ENCODE measurements at regions not wholly inside any gene's neighbourhood (a gene's known extent, or its start where the extent isn't known, plus 50 kb on each side); places are given as distances from the start of the nearest gene placed in this dataset.

DNA sequence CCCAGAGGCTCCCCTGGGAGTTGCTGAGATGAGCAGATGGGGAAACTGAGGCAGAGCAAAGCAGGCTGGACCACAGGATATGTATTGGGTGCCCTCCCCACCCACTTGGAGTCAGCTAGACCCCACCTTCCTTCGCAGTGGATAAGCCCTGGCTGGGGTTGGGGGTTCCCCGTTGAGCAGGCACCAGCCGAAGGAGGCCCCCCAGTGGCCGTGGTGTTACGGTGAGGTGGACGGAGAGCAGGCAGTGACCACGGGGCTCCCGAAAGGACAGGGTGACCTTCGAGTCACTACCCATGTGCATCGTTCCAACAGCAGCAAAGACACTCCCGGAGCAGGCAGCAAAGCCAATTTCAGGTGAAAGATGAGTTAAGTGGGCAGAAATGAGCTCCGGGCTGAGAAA is 62.4 kb upstream of the ADGRE5 start (continued):
- TF ChIP-seq HINFP (tag; conservative IDR thresholded peaks at IDR 0.05; ENCODE audit: low read depth) (no peak), POLR3A (IDR thresholded peaks at IDR 0.05; ENCODE audit: borderline replicate concordance, extremely low read depth, insufficient read depth, insufficient read length) (no peak), MAZ (CRISPR knock-in tag; conservative IDR thresholded peaks at IDR 0.05 in 1 of 2, IDR thresholded peaks at IDR 0.05 in 1 of 2) (peak in 1 of 2 experiments; percentile 50; a peak in 1 of 4 replicates), MTA3 (IDR thresholded peaks at IDR 0.05; ENCODE audit: borderline replicate concordance) (peak; percentile 28; the same call in 1 of the 2 replicates), YBX1 (IDR thresholded peaks at IDR 0.05) (no peak), ESRRA (IDR thresholded peaks at IDR 0.05; ENCODE audit: borderline replicate concordance, low read depth) (peak; percentile 98), SRSF3 (IDR thresholded peaks at IDR 0.05; ENCODE audit: insufficient read depth, low read length) (no peak), CTBP1 (IDR thresholded peaks at IDR 0.05; ENCODE audit: borderline replicate concordance) (peak; percentile 44; the same call in 1 of the 2 replicates), SMC3 (conservative IDR thresholded peaks at IDR 0.05; ENCODE audit: insufficient read depth, low read depth, low read length) (peak; percentile 57), ATF6 (CRISPR knock-in tag; IDR thresholded peaks at IDR 0.05) (no peak), ATF7 (IDR thresholded peaks at IDR 0.05) (0 out of 2 replicates have a peak, but pooled peaks have one; percentile 19), CTCFL (IDR thresholded peaks at IDR 0.05; ENCODE audit: borderline replicate concordance, insufficient read depth, low read depth, low read length, poor library complexity, severe bottlenecking) (peak; percentile 70), PCBP1 (IDR thresholded peaks at IDR 0.05; ENCODE audit: low read depth, low read length, poor library complexity, severe bottlenecking) (no peak), HMBOX1 (IDR thresholded peaks at IDR 0.05) (no peak), TARDBP (IDR thresholded peaks at IDR 0.05) (no peak), ZNF263 (CRISPR knock-in tag; IDR thresholded peaks at IDR 0.05; ENCODE audit: borderline replicate concordance) (no peak), KHSRP (IDR thresholded peaks at IDR 0.05) (no peak), ZNF707 (CRISPR knock-in tag; conservative IDR thresholded peaks at IDR 0.05) (no peak), L3MBTL2 (IDR thresholded peaks at IDR 0.05) (peak; percentile 38), DACH1 (IDR thresholded peaks at IDR 0.05; ENCODE audit: partially characterized antibody) (no peak), RBBP5 (IDR thresholded peaks at IDR 0.05; ENCODE audit: borderline replicate concordance, insufficient read depth, low read length, poor library complexity, severe bottlenecking) (no peak)
- TF ChIP-seq, protein P1, sequence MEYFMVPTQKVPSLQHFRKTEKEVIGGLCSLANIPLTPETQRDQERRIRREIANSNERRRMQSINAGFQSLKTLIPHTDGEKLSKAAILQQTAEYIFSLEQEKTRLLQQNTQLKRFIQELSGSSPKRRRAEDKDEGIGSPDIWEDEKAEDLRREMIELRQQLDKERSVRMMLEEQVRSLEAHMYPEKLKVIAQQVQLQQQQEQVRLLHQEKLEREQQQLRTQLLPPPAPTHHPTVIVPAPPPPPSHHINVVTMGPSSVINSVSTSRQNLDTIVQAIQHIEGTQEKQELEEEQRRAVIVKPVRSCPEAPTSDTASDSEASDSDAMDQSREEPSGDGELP (CRISPR knock-in tag; IDR thresholded peaks at IDR 0.05; ENCODE audit: borderline replicate concordance), result peak; percentile 44; the same call in 1 of the 2 replicates

Data from K562 (cell line).